GM12878 (cell line): ENCODE measurements at regions not wholly inside any gene's neighbourhood (a gene's known extent, or its start where the extent isn't known, plus 50 kb on each side); places are given as distances from the start of the nearest gene placed in this dataset.

Experiments
- ATAC-seq: fragments of 200-7000 bp; cut with Tn5 transposase; 3 replicates; pipeline ENCODE4 v1.9.1; 2020; ENCODE audit warnings: mild to moderate bottlenecking, moderate library complexity
- BruUV-seq: library from RNA; stranded (reverse); fragments of 400-500 nt; replicated peaks from 2 replicates; lab custom pipeline; 2021; lab: Mats Ljungman, UMichigan
- CTCF ChIA-PET: fragments of 300-600 bp; sonication (Branson Sonifier 250); formaldehyde crosslinking; extraction: SDS; loops from one replicate; lab custom pipeline; 2021; ENCODE audit warnings: inconsistent platforms; lab: Yijun Ruan, JAX
- POLR2A ChIA-PET: fragments of 350-600 bp; formaldehyde crosslinking; extraction: SDS; loops from one replicate; lab custom pipeline; 2021; ENCODE audit warnings: inconsistent platforms; lab: Charles Lee
- RAD21 ChIA-PET: fragments of 300-600 bp; sonication (Branson Sonifier 250); formaldehyde crosslinking; loops from one replicate; lab custom pipeline; 2023; ENCODE audit warnings: antibody characterized with exemption; ENCODE audit not compliant: unreplicated experiment; lab: Charles Lee
- SMC1A ChIA-PET: fragments of 300-600 bp; sonication (Branson Sonifier 250); formaldehyde crosslinking; loops from one replicate; lab custom pipeline; 2023; ENCODE audit not compliant: unreplicated experiment, uncharacterized antibody; lab: Charles Lee
- DNase-seq: peaks from one replicate; pipeline ENCODE4 v3.0.0-alpha.2; 2011; ENCODE audit warnings: low read depth, low spot score
- FAIRE-seq: peaks from 3 replicates; lab custom pipeline; 2011; peaks lifted over from hg19 to GRCh38; lab: Jason Lieb, UNC
- H2AFZ ChIP-seq: 2 replicates; pipeline ENCODE4 v1.6.0; 2011; ENCODE audit warnings: low read depth, low read length, control low read depth; ENCODE audit not compliant: control insufficient read depth
- H3K27ac ChIP-seq: 2 replicates; pipeline ENCODE4 v1.5.1; 2011; ENCODE audit warnings: control low read depth; ENCODE audit not compliant: control insufficient read depth, insufficient read depth
- H3K27me3 ChIP-seq, 2 experiments: replicated peaks in 1 of 2; 2 replicates each; pipeline versions ENCODE4 v1.6.0 to v1.6.1; 2011; ENCODE audit warnings: low read length in 1 of 2; ENCODE audit not compliant: control insufficient read depth in 2 of 2, insufficient read depth in 2 of 2
- H3K36me3 ChIP-seq, 2 experiments: 2 replicates each; pipeline ENCODE4 v1.5.1; 2011; ENCODE audit warnings: low read length in 1 of 2; ENCODE audit not compliant: control insufficient read depth in 2 of 2, insufficient read depth in 2 of 2
- H3K4me1 ChIP-seq: 2 replicates; pipeline ENCODE4 v1.6.1; 2011; ENCODE audit warnings: mild to moderate bottlenecking, low read length, moderate library complexity, mixed read lengths; ENCODE audit not compliant: control insufficient read depth, insufficient read depth
- H3K4me2 ChIP-seq: 2 replicates; pipeline ENCODE4 v1.6.0; 2011; ENCODE audit warnings: control low read depth; ENCODE audit not compliant: control insufficient read depth, insufficient read depth
- H3K4me3 ChIP-seq: fragments of 200-600 bp; sonication (generic); 2 replicates; pipeline ENCODE4 v1.5.1; 2016
- H3K79me2 ChIP-seq: 2 replicates; pipeline ENCODE4 v1.6.0; 2011; ENCODE audit warnings: low read length; ENCODE audit not compliant: control insufficient read depth, insufficient read depth
- H3K9ac ChIP-seq: 2 replicates; pipeline ENCODE4 v1.8.0; 2011; ENCODE audit warnings: low read length, control low read depth, mixed read lengths; ENCODE audit not compliant: control insufficient read depth, insufficient read depth
- H3K9me3 ChIP-seq: replicated peaks from 3 replicates; pipeline ENCODE4 v1.5.1; 2011; ENCODE audit warnings: mild to moderate bottlenecking, low read length; ENCODE audit not compliant: control insufficient read depth, insufficient read depth
- H4K20me1 ChIP-seq: 2 replicates; pipeline ENCODE4 v1.6.0; 2011; ENCODE audit not compliant: control insufficient read depth, insufficient read depth
- EP300 ChIP-seq, 2 experiments: fragments of 150-350 bp in 1 of 2; IDR thresholded peaks; 2 replicates each; pipeline ENCODE4 v1.6.1; 2011 to 2012; ENCODE audit warnings: low read depth in 2 of 2, low read length in 2 of 2, borderline replicate concordance in 1 of 2, improper control_type of control experiment in 1 of 2, inconsistent platforms in 1 of 2; ENCODE audit not compliant: control insufficient read depth in 1 of 2
- FOXM1 ChIP-seq: IDR thresholded peaks from 2 replicates; pipeline ENCODE4 v1.6.1; 2012; ENCODE audit warnings: low read depth, mild to moderate bottlenecking, inconsistent platforms, low read length, moderate library complexity
- MEF2B ChIP-seq: fragments of 450-650 bp; IDR thresholded peaks from 2 replicates; pipeline ENCODE4 v1.6.1; 2018; ENCODE audit warnings: mild to moderate bottlenecking, moderate library complexity; ENCODE audit not compliant: partially characterized antibody, poor library complexity, severe bottlenecking
- MYB ChIP-seq: fragments of 150-350 bp; IDR thresholded peaks from 2 replicates; pipeline ENCODE4 v1.6.1; 2014; ENCODE audit warnings: mild to moderate bottlenecking, low read depth, low read length, borderline replicate concordance
- NBN ChIP-seq: fragments of 450-650 bp; IDR thresholded peaks from 2 replicates; pipeline ENCODE4 v1.6.1; 2016
- NFYA ChIP-seq: IDR thresholded peaks from 2 replicates; pipeline ENCODE4 v1.6.1; 2011; ENCODE audit warnings: low read depth, mild to moderate bottlenecking, low read length, improper control_type of control experiment, borderline replicate concordance
- SREBF2 ChIP-seq: IDR thresholded peaks from 2 replicates; pipeline ENCODE4 v1.6.1; 2012; ENCODE audit warnings: mild to moderate bottlenecking, low read length
- WGBS: methylation state at CpG from one replicate; pipeline ENCODE4 v1.1.6; 2016; ENCODE audit warnings: low lambda C conversion rate; ENCODE audit not compliant: insufficient replicate concordance, insufficient coverage; ENCODE audit errors: missing lambda C conversion rate; 5-methylcytosine and 5-hydroxymethylcytosine counted together
- in situ Hi-C: fragments of 300-500 bp; cut with MboI; formaldehyde crosslinking; loops from 9 replicates; pipeline ENCODE4 v1.14.3; 2018; ENCODE audit warnings: mixed read lengths
- intact Hi-C: fragments of 100-400 bp; cut with micrococcal nuclease; formaldehyde crosslinking; loops from one replicate; pipeline ENCODE4 v1.14.2; 2022; ENCODE audit not compliant: unreplicated experiment
- TF ChIP-seq, protein P1 (sequence below): fragments of 450-650 bp; IDR thresholded peaks from 2 replicates; pipeline ENCODE4 v1.6.1; 2017; ENCODE audit warnings: mild to moderate bottlenecking, moderate library complexity

DNA sequence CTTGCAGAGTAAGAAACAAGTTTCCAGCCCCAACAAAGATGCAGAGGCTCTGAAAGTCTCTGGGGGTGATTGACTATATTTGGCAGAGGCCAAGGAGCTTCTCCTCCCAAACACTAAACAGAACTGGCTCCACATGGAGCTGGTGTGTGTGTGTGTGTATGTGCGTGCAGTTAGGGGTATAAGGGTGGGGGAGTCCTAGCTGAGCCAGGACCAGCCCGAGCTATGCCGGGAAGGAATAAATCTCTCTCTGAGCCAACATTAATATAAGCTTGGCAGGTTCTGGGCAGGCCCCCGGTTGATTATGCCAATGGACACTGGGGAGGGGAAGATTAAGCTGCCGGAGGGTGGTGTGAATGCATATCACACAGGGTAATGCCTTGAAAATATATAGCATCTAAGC is 324.2 kb downstream of the MIAT start:
- intact Hi-C loops (no loop called here), in situ Hi-C loops (no loop called here)
- ATAC-seq, result no peak
- 49% methylated on average over 5 of the region's 5 CpGs for WGBS
- ChIA-PET RAD21 (no interaction called here), POLR2A (no interaction called here), CTCF (no interaction called here), SMC1A (no interaction called here)
- Histone ChIP-seq H3K9me3 (no peaks in the 10 kb centered on the region), H2AFZ (no peak overlapping the region), H3K4me1 (no peaks in the 10 kb centered on the region), H3K36me3 (no peaks in the 10 kb centered on the region), H3K27me3 (0 out of 4 replicates have a peak, but pooled peaks cover 0 to 4% of the 10 kb centered on the region in 2 experiments), H3K9ac (no peak overlapping the region), H3K79me2 (no peaks in the 10 kb centered on the region), H3K4me2 (no peak overlapping the region), H3K27ac (no peak overlapping the region), H4K20me1 (no peaks in the 10 kb centered on the region), H3K4me3 (no peak overlapping the region)
- TF ChIP-seq EP300 (IDR thresholded peaks at IDR 0.05; ENCODE audit: borderline replicate concordance in 1 of 2, control insufficient read depth in 1 of 2, low read depth in 2 of 2, low read length in 2 of 2) (no peak), MYB (no peak), NBN (no peak), MEF2B (no peak), FOXM1 (no peak), NFYA (no peak), SREBF2 (no peak)
- TF ChIP-seq, protein P1, sequence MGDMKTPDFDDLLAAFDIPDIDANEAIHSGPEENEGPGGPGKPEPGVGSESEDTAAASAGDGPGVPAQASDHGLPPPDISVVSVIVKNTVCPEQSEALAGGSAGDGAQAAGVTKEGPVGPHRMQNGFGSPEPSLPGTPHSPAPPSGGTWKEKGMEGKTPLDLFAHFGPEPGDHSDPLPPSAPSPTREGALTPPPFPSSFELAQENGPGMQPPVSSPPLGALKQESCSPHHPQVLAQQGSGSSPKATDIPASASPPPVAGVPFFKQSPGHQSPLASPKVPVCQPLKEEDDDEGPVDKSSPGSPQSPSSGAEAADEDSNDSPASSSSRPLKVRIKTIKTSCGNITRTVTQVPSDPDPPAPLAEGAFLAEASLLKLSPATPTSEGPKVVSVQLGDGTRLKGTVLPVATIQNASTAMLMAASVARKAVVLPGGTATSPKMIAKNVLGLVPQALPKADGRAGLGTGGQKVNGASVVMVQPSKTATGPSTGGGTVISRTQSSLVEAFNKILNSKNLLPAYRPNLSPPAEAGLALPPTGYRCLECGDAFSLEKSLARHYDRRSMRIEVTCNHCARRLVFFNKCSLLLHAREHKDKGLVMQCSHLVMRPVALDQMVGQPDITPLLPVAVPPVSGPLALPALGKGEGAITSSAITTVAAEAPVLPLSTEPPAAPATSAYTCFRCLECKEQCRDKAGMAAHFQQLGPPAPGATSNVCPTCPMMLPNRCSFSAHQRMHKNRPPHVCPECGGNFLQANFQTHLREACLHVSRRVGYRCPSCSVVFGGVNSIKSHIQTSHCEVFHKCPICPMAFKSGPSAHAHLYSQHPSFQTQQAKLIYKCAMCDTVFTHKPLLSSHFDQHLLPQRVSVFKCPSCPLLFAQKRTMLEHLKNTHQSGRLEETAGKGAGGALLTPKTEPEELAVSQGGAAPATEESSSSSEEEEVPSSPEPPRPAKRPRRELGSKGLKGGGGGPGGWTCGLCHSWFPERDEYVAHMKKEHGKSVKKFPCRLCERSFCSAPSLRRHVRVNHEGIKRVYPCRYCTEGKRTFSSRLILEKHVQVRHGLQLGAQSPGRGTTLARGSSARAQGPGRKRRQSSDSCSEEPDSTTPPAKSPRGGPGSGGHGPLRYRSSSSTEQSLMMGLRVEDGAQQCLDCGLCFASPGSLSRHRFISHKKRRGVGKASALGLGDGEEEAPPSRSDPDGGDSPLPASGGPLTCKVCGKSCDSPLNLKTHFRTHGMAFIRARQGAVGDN, result no peak
- no peak for FAIRE-seq
- BruUV-seq, result no TSS peak
- DNase-seq, result no peak
